IMR-90 (cell line): ENCODE measurements at regions not wholly inside any gene's neighbourhood (a gene's known extent, or its start where the extent isn't known, plus 50 kb on each side); places are given as distances from the start of the nearest gene placed in this dataset.

Experiments used
- CTCF ChIP-seq: conservative IDR thresholded peaks from 2 replicates; pipeline ENCODE4 v1.5.1; 2012; ENCODE audit warnings: mild to moderate bottlenecking, low read depth, low read length, improper control_type of control experiment
- FOS ChIP-seq: fragments of 150-350 bp; IDR thresholded peaks from 2 replicates; pipeline ENCODE4 v1.6.1; 2016; ENCODE audit warnings: low read depth, low read length
- MAFK ChIP-seq: IDR thresholded peaks from 2 replicates; pipeline ENCODE4 v1.6.1; 2012; ENCODE audit warnings: low read depth, low read length, improper control_type of control experiment
- RAD21 ChIP-seq: IDR thresholded peaks from 2 replicates; pipeline ENCODE4 v1.6.1; 2012; ENCODE audit warnings: low read length, improper control_type of control experiment

DNA sequence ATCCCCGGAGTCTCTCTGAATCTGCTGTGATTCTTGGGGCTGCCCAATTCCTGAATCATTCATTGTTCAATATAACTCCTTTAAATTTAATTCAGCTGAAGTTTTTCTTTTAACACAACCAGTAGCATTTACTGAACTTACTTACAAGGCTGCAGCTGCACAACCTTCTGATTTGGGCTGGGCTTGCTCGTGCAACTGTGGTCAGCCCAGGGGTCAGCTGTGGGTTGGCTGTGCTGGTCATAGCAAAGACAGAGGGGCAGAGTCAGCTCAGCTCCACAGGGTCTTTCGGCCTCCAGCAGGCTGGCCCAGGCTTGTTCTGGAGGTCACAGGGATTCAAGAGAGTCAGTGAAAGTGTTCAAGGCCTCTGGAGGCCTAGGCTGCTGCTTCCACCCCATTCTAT lies 186.1 kb downstream of the MATN1 start:
- no peak for TF ChIP-seq FOS
- TF ChIP-seq MAFK: no peak
- TF ChIP-seq CTCF: no peak
- no peak for TF ChIP-seq RAD21
